MV-4-11 (cell line): ENCODE measurements at regions not wholly inside any gene's neighbourhood (a gene's known extent, or its start where the extent isn't known, plus 50 kb on each side); places are given as distances from the start of the nearest gene placed in this dataset.

Experiments
- DNase-seq: peaks from one replicate; lab custom pipeline; 2025; lab: John Stamatoyannopoulos, UW

DNA sequence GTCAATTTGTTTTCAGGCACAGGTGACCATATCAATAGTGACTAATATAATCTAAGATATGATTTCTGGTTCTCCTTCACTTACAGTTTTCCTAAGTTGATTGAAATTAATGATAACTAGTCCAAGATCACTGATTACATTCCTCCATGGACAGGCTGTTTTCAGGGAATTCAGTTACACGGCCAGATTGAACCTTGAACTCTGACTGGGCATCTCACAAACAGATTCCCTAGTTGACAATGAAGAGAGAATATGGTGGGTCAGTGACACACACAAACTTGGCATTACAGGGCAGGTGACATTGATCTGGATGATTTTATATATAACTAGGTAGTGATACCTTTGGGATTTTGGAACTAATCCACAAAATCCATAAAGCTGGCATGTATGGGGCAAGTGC lies 110.2 kb upstream of the EGR2 start:
- no peak for DNase-seq

DNA sequence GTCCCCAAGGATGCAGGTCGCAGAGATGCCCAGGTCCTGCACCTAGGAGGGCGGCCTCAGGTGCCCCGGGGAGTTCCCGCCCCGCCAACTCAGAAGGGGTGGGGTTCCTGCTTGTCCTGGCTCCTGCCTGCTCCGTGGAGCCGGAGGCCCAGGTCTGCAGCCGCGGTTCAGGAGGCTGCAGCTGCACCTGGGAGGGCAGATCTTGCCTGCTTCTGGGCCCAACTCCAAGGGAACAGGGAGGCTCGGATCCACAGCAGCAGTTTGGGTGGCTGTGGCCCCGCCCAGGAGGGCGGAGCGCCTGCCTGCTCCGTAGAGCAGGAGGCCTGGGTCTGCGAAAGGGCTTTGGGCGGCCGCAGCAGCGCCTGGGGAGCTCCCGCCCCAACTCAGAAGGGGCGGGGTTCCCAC lies 108.2 kb upstream of the EGR2 start:
- no peak for DNase-seq

DNA sequence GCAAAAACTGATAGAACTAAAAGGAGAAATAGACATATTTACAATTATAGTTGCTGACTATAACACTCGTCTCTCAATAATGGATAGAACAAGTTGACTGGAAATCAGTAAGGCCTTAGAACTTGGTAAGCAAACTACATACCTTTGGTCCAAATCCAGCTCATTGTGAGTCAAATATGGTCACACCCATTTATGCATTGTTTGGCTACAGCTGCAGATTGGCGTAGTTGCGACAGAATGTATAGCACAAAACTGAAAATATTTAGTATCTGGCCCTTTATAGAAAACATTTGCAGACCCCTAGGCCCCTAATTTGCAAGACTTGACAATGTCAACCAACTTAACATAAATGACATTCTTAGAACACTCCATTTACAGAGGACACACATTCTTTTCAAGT lies 103.6 kb upstream of the EGR2 start:
- no peak for DNase-seq

DNA sequence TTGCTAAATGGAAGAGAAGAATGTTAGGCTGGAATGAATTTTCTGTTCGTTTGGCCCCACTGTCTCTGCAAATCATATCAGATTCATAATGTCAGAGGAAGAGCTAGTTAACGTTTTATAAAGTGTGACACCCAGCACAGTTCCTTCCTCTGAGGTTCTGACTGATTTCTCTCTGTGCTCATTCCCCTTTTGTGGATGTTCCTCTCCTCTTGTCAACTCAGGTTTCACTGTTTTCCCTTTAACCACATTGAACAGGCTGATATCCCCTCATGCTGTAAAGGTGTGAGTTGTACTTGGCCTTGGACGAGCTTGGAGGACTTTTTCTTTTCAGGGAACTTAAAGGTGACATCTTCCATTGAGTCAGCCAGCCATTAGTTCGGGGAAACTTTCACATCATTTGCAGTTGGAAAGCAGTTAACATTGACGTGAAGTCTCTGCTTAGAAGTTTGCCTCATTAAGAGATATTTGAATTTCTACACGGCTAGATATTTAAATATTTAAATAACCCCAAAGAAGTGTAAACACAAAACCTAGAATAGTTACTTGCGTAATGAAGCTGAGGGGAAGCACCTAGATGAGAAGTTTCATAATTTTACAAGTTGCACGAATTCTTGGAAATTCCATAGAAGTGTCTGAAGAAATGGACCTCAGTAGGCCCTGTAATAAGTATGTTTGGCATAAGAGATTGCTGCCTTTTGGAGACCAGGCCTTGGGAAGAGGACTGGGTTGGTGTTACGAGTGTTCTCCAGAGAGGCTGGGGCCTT lies 101.5 kb upstream of the EGR2 start:
- peak; percentile 32 for DNase-seq

DNA sequence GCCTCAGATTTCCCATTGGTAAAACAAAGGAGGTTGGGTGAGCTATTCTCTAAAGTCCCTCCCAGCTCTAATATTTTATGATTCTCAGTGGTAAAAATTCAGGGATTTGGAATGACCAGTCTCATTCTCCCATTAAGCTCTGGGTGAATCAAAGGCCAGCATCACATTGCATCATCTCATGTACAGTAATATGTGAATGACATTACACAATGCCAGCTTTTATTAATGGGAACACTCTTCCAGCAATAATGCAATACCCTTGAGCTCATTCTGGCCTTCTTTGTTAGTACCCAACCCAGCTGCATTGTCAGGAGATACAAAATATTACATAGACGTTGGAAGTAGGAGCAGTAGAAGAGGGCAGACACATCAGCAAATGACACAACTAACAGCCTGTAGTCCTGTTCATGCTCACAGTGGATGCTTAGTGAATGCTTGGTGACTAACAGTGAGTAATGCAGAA lies 100.0 kb upstream of the EGR2 start:
- DNase-seq: peak; percentile 31

DNA sequence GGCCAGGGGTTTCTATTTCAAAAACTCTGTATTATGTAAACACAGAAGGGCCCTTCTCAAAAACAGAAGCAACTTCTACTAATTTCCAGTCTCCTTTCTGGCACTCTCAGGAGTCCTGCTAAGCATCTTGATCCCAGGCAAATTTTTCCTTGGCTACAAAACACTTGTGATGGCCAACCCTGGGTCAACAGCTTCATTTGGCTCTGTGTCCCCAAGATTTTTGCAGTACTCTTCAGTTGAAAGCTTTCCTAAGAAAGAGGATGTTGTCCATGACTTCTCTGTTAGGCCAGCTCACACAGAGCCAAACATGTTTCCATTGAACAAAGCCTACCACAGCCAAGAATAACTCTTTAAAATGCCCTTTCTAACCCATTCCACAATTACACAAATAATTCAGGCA lies 99.0 kb upstream of the EGR2 start:
- peak; percentile 48 for DNase-seq

DNA sequence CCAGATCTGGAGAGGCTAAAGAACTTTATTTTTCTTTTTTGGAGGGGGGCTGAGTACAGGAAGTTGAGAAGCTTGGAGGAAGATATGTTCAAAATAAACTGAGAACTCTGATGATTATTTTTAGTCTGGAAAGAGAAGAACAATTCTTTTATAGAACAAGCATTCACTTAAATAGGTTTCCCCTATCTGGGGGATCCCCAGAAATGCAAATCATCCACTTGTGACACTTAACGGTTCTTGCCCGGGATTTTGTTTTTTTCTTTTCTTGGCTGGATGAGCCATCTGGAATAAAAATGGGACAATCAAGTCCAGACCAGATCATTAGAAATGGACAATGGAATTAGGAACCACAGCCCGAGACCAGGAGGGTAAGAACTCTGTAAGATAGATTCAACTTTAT lies 95.9 kb upstream of the EGR2 start:
- DNase-seq: no peak

DNA sequence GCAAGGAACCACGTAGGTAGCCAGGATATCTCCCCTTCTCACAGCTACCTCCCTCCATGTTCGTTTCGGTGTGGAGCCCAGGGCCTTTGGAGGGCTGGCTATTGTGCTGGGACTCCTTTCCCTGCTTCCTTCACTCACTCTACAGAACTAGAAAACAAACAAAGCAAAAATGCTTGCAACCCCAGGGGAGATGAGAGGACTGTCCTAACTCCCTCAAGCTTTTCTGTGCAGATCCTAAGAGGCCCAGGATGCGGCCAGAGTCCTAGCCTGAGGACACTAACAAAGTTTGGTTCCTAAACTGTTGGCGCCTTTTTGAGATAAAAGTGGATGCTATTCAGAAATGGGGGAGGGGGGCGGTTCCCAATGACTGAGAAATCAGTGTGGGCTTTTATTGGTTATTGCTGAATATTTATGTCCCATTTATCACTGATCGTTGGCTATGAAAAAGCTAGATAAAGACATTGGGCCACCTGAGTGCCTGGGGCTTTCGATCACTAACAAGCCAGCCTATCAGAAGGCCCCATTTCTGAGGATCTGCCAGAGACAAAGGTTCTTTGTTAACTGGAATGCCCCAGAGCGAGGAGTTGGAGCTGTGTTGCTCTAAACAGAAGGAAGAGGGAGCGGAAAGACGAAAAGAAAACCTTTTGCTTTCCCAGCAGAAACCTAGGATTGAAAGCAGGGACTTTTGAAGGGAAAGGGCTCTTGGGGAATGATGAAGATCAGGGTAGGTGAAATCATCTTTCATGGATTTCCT lies 95.2 kb upstream of the EGR2 start:
- DNase-seq: no peak

DNA sequence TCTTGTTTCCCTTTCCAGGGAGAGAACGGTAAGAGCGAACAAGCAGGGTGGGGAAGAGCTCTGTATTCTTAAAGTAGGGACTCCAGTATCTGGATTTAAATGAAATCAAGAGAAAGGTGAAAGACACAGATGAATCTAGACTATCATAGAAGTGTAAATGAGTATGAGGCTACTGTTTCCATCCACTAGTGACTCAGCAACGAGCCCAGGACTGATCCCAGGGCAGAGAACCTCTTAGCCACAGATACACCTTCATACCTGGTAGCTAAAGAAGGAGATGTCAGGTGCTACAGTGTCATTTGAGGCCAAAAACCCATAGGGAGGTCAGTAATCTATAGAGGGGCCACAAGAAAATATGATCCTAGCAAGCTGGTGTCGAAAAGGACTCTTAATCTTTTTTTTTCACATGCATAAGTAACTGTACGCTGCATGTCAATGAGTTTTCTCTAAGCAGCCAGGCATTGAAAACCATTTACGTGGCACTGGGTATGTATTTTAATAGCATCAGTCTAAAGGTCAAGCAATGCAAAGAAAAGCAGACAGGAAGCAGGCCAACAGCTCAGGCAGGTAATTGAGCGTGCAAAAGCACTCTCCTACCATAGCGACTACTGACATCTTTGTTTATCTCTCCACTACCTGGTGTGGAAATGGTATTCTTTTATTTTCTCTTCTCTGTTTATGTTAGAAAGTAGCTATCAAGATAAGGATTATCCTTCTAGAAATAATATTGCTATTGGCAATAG lies 91.5 kb upstream of the EGR2 start:
- no peak for DNase-seq

DNA sequence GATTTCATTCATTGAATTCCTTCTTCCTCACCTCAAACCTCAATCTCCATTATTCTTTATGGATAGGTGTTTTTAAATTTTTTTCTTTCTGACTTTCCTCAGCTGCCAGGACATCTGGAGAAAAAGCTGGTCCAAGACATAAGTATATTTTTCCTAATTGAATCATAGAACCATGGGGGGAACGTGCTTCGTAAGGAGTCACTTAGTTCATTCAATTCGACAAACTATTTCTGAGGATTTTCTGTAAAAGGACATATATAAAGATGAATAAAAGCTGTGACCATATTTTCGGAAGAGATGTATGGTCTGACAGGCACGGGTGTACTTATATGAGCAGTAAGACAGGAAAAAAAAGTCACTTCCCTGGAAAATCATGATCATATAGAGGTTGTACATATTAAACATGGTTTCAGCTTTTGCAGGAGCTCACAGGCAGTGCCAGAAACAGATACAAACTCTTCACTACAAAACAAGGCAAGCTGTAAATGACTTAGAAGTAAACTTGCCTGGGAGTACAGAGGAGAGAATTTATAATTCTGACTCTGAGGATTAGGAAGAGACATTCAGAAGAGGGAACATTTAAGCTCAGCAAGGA lies 88.2 kb upstream of the EGR2 start:
- no peak for DNase-seq

DNA sequence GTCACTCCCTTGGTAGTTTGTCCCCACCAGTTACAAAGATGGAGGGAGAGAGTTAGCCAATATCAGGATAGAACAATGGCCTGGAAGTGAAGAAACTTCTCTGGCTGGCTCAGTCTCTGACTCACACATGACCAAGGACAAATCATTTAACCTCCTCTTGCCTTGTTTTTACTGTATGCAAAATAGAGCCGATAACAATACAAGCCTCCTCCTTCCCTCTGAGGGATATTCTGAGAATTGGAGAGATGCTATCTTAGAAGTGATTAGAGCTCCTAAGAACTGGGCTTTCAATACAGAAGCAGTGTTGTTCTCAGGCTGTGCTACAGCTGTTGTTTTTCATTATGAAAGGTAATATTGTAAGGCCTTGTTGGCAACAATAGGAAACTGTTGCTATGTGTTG lies 87.7 kb upstream of the EGR2 start:
- peak; percentile 50 for DNase-seq

DNA sequence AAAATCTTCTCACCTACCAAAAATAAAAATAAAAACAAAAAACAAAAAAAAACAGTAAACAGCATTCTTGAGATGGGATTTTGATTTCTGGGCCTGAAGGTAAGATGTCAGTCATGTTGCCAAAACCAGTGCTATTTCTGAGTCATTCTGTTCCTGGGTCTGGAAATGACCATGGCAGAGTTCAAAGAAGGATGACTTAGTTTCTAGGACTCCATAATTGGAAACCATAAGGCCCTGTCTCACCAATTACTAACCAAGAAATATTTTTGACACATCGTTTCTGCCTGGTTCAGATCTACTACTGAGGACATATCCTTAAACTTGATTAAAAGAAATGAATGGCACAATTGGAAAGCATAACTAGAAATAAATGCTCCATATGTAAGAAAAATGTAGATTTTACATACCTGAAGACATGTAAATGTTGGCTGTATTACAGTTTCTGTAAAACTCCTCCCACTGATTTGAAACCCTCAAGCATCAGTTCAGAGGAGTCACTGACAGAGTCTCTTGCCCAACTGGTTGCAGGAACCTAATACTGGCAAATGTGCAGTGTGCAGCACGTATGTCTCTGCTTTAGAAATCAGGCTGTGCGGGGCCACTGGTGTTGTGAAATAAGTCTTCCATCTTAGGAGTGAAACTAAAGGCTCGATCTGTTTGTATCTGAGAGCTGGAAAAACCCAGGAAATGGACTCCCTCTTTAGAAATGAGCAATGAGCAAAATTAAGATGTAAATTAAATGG lies 84.8 kb upstream of the EGR2 start:
- DNase-seq: peak; percentile 90

DNA sequence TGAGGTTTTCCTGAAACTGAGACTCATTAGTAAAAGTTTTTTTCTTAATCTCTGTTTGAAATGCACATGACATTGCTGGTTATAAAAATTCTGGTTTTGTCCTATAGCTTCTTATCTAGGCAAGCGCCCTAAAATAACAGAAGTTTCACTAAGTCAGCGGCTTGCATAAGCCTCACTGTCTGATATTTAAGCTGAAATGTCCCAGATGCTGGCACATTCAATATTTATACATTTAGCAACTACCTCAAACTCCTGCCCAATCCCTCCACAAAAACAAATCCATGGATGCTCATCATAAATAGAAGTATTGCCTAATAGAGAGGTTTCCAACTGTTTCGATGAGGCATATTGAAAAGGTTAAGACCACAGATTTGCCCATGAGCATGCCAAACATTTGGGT lies 83.1 kb upstream of the EGR2 start:
- DNase-seq: no peak

DNA sequence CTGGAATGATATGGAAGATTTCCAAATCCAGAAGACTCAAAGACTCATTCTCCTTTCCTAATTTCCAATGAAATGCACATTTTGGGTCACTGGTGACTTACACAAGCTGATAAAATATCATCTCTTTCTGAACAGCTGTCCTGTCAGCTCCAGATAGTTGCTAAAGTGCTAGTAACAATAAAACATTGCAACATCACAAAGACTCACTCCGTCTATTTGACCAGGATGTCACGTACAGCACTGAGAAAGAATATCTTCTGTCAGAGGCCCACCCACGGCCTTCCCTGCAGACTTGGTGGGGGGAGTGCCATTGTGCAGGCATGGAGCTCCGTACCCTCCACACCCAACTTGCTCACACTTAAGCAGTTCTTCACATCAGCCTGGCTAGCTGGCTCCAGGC lies 78.9 kb upstream of the EGR2 start:
- peak; percentile 33 for DNase-seq

DNA sequence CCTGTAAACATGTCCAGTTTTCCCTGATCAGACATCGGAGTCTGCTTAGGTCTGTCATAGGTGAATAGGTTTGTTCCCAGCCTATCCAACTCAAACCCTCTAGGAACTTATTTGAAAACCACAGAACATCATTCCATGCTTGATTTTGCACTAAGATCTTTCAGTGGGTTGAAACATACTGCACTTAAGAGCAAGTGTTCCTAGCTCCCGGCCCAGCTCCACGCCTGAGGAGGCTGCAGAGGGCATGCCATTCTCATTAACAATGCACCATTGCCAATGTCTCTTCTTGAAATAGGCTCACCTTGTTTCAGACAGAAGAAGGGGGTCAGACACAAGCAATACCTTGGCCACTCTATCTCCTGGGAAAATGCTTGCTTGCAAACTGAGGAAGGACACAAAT lies 78.0 kb upstream of the EGR2 start:
- no peak for DNase-seq

DNA sequence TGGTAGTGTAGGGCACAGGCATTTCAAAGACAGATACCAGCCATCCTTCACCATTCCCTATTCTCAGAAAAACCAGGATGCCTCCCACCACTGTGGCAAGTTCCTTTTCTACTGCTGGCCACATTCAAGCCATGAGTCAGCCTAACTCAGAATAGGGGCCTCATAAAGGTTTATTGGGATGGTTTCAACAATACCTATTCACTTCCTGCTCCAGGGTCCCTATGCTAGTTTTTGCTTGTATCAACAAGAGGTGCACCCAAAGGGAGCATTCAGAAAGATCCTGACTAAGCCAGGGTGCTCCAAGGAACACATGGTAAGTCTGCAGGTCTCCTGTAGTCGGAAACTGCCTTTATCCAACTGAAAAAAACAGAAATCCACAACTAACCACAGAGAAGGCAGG lies 76.9 kb upstream of the EGR2 start:
- DNase-seq: peak; percentile 10

DNA sequence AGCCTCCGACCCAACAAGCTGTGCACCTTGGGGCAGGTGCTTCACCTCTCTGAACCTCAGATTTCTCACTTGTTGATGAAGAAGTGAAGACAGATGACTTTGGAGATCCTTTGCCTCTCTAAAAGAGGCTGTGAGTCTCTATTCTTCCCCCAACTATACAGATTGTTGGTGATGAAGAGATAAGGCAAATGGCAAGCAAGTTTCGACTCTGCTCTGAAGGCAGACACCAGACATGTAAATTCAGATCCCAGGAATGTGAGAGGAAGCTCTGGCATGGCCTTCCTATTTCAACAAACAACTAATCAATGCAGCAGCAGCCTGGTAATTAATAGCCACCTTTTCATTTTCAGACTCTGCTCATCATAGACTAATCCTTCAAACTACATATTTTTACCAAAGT lies 74.2 kb upstream of the EGR2 start:
- no peak for DNase-seq

DNA sequence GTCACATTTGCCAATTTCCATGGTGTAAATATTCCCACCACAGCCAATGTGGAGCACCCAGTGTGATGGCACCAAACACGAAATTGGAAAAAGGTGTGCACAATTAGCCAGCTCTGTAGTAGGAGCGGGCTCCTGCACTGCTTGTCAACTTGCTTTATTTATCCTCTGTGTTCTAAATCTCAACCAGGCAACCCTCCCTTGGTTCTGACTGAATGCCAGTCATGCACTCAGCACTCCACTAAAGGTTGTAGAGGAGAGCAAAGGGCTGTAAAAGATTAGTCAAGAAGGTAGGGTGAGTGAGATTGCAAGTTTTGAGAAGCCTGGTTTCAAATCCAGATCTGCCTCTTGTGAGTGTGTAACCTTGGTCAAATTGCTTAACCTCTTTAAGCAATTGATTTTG lies 71.5 kb upstream of the EGR2 start:
- no peak for DNase-seq

DNA sequence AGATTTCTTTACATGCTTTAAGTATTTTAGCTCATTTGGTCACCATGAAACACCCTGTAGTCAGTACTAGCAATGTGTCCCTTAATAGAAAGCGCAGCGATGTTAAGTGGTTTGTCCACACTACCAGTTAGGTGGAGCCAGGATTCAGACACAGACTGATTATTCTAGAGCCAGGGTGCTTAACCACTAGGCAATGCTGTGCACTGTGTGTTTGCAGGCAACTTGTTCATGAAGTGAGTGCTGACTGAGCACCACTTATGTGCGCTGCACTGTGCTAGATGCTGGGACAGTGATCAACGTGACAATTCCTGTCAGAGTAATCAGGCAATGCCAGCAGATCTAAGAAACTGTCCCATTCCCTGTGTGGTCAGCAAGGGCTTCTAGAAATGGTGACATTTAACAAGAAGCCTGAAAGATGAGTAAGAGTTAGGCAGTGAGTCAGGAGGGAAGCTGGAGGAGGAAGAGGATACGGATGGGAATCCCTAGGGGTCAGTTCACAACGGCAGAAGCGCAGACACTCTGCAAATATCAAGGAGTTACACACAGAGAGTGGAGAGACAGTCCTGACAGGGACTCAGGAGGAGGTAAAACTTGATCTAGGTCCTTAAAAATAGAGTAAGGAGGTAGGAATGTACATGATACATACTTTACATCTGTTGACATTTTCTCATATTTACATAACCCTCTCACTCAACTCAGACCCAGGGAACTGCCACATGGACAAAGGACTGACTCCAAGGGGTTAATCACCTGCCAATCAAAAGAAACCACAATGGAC lies 69.7 kb upstream of the EGR2 start:
- DNase-seq: peak; percentile 11

DNA sequence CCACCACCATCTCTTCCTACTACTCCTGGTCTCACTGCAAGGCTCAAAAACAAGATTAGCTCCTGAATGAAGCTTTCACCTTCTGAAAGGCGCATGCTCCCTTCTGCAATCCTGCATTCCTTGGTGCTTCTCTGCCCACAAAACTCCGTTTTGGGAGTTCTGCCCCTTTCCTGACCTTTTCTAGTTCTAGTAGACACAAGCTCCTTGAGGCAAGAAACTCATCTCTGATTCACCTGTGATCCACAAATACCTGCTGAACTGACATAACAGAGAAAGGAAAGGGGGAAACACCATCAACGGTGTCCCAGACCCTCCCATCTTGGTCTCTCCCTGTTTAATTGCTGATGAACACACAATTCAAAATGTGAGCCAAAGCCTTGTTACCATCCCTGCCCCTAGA lies 64.0 kb upstream of the EGR2 start:
- DNase-seq: no peak

DNA sequence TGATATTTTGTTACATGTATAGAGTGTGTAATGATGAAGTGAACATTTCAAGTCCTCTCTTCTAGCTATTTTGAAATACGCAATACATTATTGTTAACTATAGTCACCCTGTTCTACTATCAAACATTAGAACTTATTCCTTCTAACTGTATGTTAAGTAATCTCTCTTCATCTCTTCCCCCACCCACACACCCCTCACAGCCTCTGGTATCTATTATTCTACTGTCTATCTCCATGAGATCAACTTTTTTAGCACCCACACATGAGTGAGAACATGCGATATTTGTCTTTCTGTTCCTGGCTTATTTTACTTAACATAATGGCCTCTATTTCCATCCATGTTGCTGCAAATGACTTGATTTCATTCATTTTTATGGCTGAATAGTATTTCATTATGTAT lies 57.7 kb upstream of the EGR2 start:
- no peak for DNase-seq
